Stimulated activated CD4-positive, alpha-beta T cell treated with anti-CD3 and anti-CD28 coated beads, Interleukin-2, amount 100 ng/mL, for 48 hours (primary cell): ENCODE measurements at regions not wholly inside any gene's neighbourhood (a gene's known extent, or its start where the extent isn't known, plus 50 kb on each side); places are given as distances from the start of the nearest gene placed in this dataset.
"Not testable (repeated sequence)": the region's sequence is repeated elsewhere in the genome, so short reads cannot be mapped to it uniquely, and the experiment has no call there.

Experiments used
- DNase-seq, 2 donors: peaks; one replicate each; pipeline ENCODE4 v3.0.0-alpha.2; 2020

GRCh38 chr13:65342541-65343337 is 1887.4 kb downstream of the PCDH9 start:
- no peak for DNase-seq

GRCh38 chr13:65339241-65339640 is 1890.9 kb downstream of the PCDH9 start:
- DNase-seq, result no peak

GRCh38 chr13:65336916-65337315 is 1893.2 kb downstream of the PCDH9 start:
- no peak for DNase-seq

- DNase-seq, result no peak
Measured at GRCh38 chr13:65336087-65336749, 1893.9 kb downstream of the PCDH9 start.

- no peak for DNase-seq
Measured at GRCh38 chr13:65330691-65331090, 1899.4 kb downstream of the PCDH9 start.

- no peak for DNase-seq
Measured at GRCh38 chr13:65330287-65330686, 1899.8 kb downstream of the PCDH9 start.

- DNase-seq, result not testable (repeated sequence)
Measured at GRCh38 chr13:65323192-65323591, 1906.9 kb downstream of the PCDH9 start.

GRCh38 chr13:65321423-65321822 is 1908.7 kb downstream of the PCDH9 start:
- DNase-seq, result not testable (repeated sequence)

GRCh38 chr13:65314008-65314407 is 1916.1 kb downstream of the PCDH9 start:
- DNase-seq, result no peak

GRCh38 chr13:65310663-65311328 is 1919.3 kb downstream of the PCDH9 start:
- DNase-seq, result no peak

GRCh38 chr13:65309906-65310305 is 1920.2 kb downstream of the PCDH9 start:
- no peak for DNase-seq

GRCh38 chr13:65308729-65309128 is 1921.4 kb downstream of the PCDH9 start:
- DNase-seq, result not testable (repeated sequence)

GRCh38 chr13:65307056-65307455 is 1923.1 kb downstream of the PCDH9 start:
- no peak for DNase-seq

GRCh38 chr13:65302691-65303090 is 1927.4 kb downstream of the PCDH9 start:
- DNase-seq, result no peak

GRCh38 chr13:65301506-65301905 is 1928.6 kb downstream of the PCDH9 start:
- no peak for DNase-seq

- no peak for DNase-seq
Measured at GRCh38 chr13:65300220-65300619, 1929.9 kb downstream of the PCDH9 start.

- no peak for DNase-seq
Measured at GRCh38 chr13:65293530-65294198, 1936.5 kb downstream of the PCDH9 start.

GRCh38 chr13:65292488-65292901 is 1937.6 kb downstream of the PCDH9 start:
- no peak for DNase-seq

- no peak for DNase-seq
Measured at GRCh38 chr13:65287405-65287804, 1942.7 kb downstream of the PCDH9 start.

GRCh38 chr13:65275838-65276630 is 1954.1 kb downstream of the PCDH9 start:
- no peak for DNase-seq

- no peak for DNase-seq
Measured at GRCh38 chr13:65275108-65275507, 1955.0 kb downstream of the PCDH9 start.

GRCh38 chr13:65273811-65274420 is 1956.2 kb downstream of the PCDH9 start:
- not testable (repeated sequence) for DNase-seq
